ENCODE measurements at regions not wholly inside any gene's neighbourhood (a gene's known extent, or its start where the extent isn't known, plus 50 kb on each side); places are given as distances from the start of the nearest gene placed in this dataset.
"Not testable (repeated sequence)": the region's sequence is repeated elsewhere in the genome, so short reads cannot be mapped to it uniquely, and the experiment has no call there.

DNA sequence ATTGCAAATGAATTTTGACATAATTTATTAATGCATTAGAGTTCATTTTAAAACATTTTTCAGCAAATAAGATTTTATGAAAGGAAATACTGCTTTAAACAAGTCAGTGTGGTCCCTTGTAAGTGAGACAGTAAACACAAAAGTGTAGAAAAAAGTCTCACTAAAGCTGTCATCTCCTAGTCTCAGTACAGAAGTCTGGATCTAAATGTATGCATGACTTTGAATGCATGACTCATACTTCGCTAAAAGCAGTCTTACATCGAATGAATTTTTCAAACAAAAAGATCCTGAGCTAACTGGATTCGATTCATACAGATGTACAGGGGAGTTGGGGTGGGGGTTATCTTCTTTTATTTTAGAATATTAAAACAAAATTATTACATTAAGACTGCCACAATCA lies 207.4 kb upstream of the VCX start:
- Mint-ChIP-seq H3K4me3 (no peak overlapping the region), H3K27ac (ENCODE audit: unreplicated experiment) (no peak overlapping the region), H3K4me1 (peaks cover 35% of the 10 kb centered on the region), H3K27me3 (ENCODE audit: low read depth) (no peaks in the 10 kb centered on the region), H3K36me3 (ENCODE audit: low read depth) (peaks cover 14% of the 10 kb centered on the region), H3K9me3 (peaks cover 11% of the 10 kb centered on the region)
- TF ChIP-seq, protein P1, sequence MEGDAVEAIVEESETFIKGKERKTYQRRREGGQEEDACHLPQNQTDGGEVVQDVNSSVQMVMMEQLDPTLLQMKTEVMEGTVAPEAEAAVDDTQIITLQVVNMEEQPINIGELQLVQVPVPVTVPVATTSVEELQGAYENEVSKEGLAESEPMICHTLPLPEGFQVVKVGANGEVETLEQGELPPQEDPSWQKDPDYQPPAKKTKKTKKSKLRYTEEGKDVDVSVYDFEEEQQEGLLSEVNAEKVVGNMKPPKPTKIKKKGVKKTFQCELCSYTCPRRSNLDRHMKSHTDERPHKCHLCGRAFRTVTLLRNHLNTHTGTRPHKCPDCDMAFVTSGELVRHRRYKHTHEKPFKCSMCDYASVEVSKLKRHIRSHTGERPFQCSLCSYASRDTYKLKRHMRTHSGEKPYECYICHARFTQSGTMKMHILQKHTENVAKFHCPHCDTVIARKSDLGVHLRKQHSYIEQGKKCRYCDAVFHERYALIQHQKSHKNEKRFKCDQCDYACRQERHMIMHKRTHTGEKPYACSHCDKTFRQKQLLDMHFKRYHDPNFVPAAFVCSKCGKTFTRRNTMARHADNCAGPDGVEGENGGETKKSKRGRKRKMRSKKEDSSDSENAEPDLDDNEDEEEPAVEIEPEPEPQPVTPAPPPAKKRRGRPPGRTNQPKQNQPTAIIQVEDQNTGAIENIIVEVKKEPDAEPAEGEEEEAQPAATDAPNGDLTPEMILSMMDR (conservative IDR thresholded peaks at IDR 0.05) = no peak
- no peak for DNase-seq (ENCODE audit: low read depth, low spot score)

DNA sequence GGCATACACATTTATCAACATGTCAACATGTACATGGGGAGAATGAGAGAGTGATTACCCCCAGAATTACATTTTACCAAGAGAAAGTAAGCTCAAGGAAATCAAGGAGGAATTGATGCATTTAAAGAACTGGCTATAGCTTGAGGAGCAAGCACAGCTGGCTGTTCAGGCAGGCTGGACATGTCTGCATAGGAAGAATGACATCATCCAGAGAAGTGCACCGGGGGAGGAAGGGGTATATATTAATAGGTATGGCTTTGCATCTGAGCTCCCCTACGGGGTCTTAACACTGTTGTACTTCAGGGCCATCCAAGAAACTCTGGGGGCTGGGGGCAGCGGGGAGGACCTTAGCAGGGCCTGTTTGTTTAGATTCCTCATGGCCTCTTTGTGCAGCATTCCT lies 222.4 kb upstream of the VCX start:
- Mint-ChIP-seq H3K27ac (ENCODE audit: unreplicated experiment) (no peak overlapping the region), H3K27me3 (ENCODE audit: low read depth) (peaks cover 3% of the 10 kb centered on the region), H3K4me3 (no peak overlapping the region), H3K9me3 (peaks cover 3% of the 10 kb centered on the region), H3K4me1 (peaks cover 4% of the 10 kb centered on the region), H3K36me3 (ENCODE audit: low read depth) (peaks cover 4% of the 10 kb centered on the region)
- TF ChIP-seq, protein P1 (conservative IDR thresholded peaks at IDR 0.05) = no peak
- no peak for DNase-seq (ENCODE audit: low read depth, low spot score)

DNA sequence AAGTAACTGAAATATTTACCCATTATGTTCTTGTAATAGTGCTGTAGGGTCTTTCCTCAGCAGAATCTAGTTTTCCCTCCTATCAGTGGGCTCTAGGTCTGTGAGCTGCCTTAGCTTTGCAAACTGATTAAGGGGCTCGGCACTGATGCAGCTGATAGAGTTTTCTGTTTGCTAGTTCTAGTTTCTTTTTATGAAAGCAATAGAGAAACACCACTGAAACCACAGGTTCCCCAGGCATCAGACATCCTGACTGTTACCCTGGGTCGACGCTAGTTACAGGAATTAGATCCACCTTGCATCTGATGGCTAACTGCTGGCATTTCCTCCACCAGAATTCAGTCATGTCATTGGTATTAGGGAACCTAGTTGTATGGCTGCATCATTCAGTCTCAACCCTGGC lies 225.0 kb upstream of the VCX start:
- H3K4me3 Mint-ChIP-seq = no peak overlapping the region
- H3K36me3 Mint-ChIP-seq (ENCODE audit: low read depth) = no peaks in the 10 kb centered on the region
- H3K4me1 Mint-ChIP-seq = peaks cover 4% of the 10 kb centered on the region
- H3K9me3 Mint-ChIP-seq = no peaks in the 10 kb centered on the region
- H3K27me3 Mint-ChIP-seq (ENCODE audit: low read depth) = peaks cover 3% of the 10 kb centered on the region
- DNase-seq (ENCODE audit: low read depth, low spot score) = no peak
- no peak overlapping the region for H3K27ac Mint-ChIP-seq (ENCODE audit: unreplicated experiment)
- TF ChIP-seq, protein P1 (conservative IDR thresholded peaks at IDR 0.05) = no peak

DNA sequence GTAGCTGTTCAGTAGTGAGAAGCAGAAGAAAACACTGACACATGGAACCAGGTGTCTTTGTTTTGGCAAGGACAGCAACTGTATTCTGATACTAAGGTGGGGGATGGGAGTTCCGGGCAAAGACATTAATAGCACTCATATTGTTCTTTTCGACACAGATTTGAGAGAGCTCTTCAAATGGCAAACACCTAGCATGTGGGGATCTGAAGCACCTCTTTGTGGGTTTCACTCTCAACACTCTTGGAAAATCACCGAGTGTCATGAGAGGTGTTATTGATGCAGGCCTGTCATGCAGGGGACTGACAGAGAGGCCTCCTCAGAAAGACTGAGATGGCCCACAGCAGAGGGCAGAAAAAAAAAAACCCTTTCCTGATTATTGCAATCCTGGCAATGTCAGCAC lies 228.4 kb upstream of the VCX start:
- H3K4me3 Mint-ChIP-seq = no peak overlapping the region
- no peak overlapping the region for H3K27ac Mint-ChIP-seq (ENCODE audit: unreplicated experiment)
- no peaks in the 10 kb centered on the region for H3K27me3 Mint-ChIP-seq (ENCODE audit: low read depth)
- no peaks in the 10 kb centered on the region for H3K9me3 Mint-ChIP-seq
- H3K36me3 Mint-ChIP-seq (ENCODE audit: low read depth) = peaks cover 2% of the 10 kb centered on the region
- peaks cover 4% of the 10 kb centered on the region for H3K4me1 Mint-ChIP-seq
- TF ChIP-seq, protein P1 (conservative IDR thresholded peaks at IDR 0.05) = no peak
- DNase-seq (ENCODE audit: low read depth, low spot score) = no peak

DNA sequence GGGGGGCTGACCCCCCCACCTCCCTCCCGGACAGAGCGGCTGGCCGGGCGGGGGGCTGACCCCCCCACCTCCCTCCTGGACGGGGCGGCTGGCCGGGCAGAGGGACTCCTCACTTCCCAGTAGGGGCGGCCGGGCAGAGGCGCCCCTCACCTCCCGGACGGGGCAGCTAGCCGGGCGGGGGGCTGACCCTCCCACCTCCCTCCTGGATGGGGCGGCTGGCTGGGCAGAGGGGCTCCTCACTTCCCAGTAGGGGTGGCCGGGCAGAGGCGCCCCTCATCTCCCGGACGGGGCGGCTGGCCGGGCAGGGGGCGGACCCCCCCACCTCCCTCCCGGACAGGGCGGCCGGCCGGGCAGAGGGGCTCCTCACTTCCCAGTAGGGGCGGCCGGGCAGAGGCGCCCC lies 234.3 kb upstream of the VCX start:
- H3K27me3 Mint-ChIP-seq (ENCODE audit: low read depth); H3K4me3 Mint-ChIP-seq; DNase-seq (ENCODE audit: low read depth, low spot score); H3K4me1 Mint-ChIP-seq; H3K27ac Mint-ChIP-seq (ENCODE audit: unreplicated experiment); H3K9me3 Mint-ChIP-seq: not testable (repeated sequence)
- peaks cover 19% of the 10 kb centered on the region for H3K36me3 Mint-ChIP-seq (ENCODE audit: low read depth)

DNA sequence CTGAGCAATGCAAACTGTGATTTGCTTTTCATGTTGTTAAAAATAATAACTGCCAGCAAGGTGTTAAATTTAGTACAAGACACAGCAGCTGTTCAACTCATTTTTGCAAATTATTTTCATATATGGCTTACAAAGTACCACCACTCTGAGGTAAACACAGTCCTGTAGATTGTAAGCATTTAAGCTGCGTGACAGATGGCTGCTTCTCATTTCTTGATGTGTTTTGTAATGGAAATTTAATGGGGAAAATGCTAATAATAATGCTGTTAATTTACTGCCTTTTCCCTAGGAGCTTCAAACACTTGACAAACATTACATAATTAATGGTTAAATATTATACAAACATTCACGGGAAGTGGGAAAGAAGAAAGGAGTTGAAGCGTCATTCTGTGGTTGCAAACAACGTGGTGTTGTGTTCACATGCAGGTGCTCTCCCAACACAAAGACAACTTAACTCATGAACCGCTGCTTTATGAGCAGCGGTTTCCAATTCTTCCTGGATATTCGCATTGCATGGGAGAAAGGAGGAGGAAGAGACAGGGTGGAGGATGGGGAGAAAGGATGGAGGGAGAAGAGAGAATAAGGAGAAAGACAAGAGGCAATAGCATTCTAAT lies 236.8 kb upstream of the VCX start:
- Mint-ChIP-seq H3K4me1 (no peaks in the 10 kb centered on the region), H3K9me3 (peaks cover 16% of the 10 kb centered on the region), H3K36me3 (ENCODE audit: low read depth) (peaks cover 35% of the 10 kb centered on the region), H3K27me3 (ENCODE audit: low read depth) (no peaks in the 10 kb centered on the region), H3K4me3 (no peak overlapping the region), H3K27ac (ENCODE audit: unreplicated experiment) (no peak overlapping the region)
- DNase-seq (ENCODE audit: low read depth, low spot score) = no peak
- TF ChIP-seq, protein P1 (conservative IDR thresholded peaks at IDR 0.05) = no peak

All from neural crest cell (in vitro differentiated cells).